Ovary (tissue), 7 donors: ENCODE measurements at regions not wholly inside any gene's neighbourhood (a gene's known extent, or its start where the extent isn't known, plus 50 kb on each side); places are given as distances from the start of the nearest gene placed in this dataset.
"Not testable (repeated sequence)": the region's sequence is repeated elsewhere in the genome, so short reads cannot be mapped to it uniquely, and the experiment has no call there.

Source experiments
- DNase-seq, 5 donors: peaks; one replicate each; pipeline ENCODE4 v3.0.0-alpha.2; 2019 to 2020
- H3K27ac ChIP-seq, 2 donors: fragments of 200-600 bp; one replicate each; pipeline versions ENCODE4 v1.5.1 to v1.8.0; 2019 to 2022
- H3K27me3 ChIP-seq: fragments of 200-600 bp; one replicate; pipeline ENCODE4 v1.8.0; 2022
- H3K36me3 ChIP-seq: fragments of 200-600 bp; sonication (generic); one replicate; pipeline ENCODE4 v1.5.1; 2019
- H3K4me1 ChIP-seq: one replicate; pipeline ENCODE4 v1.8.1; 2013; ENCODE audit warnings: mild to moderate bottlenecking, moderate library complexity; ENCODE audit not compliant: insufficient read depth
- H3K4me3 ChIP-seq: fragments of 200-600 bp; sonication (generic); one replicate; pipeline ENCODE4 v1.5.1; 2017
- H3K9me3 ChIP-seq, 2 donors: fragments of 200-600 bp in 1 of 2; sonication (generic) in 1 of 2; one replicate each; pipeline versions ENCODE4 v1.5.1 to v1.8.1; 2013 to 2019; ENCODE audit warnings: mild to moderate bottlenecking in 1 of 2, moderate library complexity in 1 of 2
- CTCF ChIP-seq, 3 donors: fragments of 450-650 bp in 2 of 3; fragments of 200-600 bp in 1 of 3; IDR thresholded peaks; one replicate each; pipeline versions ENCODE4 v1.5.1 to v1.8.0; 2016 to 2022; ENCODE audit warnings: antibody characterized with exemption in 3 of 3, mild to moderate bottlenecking in 1 of 3
- EP300 ChIP-seq: sonication (generic); formaldehyde crosslinking; IDR thresholded peaks from one replicate; pipeline ENCODE4 v1.6.1; 2017; ENCODE audit warnings: antibody characterized with exemption
- POLR2A ChIP-seq: fragments of 450-650 bp; IDR thresholded peaks from one replicate; pipeline ENCODE4 v1.6.1; 2017; ENCODE audit warnings: antibody characterized with exemption, mild to moderate bottlenecking, moderate library complexity
- WGBS, 3 donors: extraction: QIAGEN DNeasy Blood & Tissue Kit in 1 of 3; methylation state at CpG; one replicate each; pipeline versions ENCODE4 v1.1.5 to v1.1.7; 2013 to 2017; 5-methylcytosine and 5-hydroxymethylcytosine counted together
- intact Hi-C, 4 donors: fragments of 100-400 bp; cut with DNase I; formaldehyde crosslinking; loops; one replicate each; pipeline versions ENCODE4 v1.11.0 to v1.15.1; 2022 to 2023
- donor health status: DM: no; HTN: no; CAD: no; lungs with moderate emphysema.
- donor health status: DM: no; HTN: no; CAD: no.
- donor health status: Bipolar disorder and iron deficiency.
- donor health status: DM: no; HTN: no; CAD: no.
- donor health status: DM: yes; HTN: yes; CAD: no.

DNA sequence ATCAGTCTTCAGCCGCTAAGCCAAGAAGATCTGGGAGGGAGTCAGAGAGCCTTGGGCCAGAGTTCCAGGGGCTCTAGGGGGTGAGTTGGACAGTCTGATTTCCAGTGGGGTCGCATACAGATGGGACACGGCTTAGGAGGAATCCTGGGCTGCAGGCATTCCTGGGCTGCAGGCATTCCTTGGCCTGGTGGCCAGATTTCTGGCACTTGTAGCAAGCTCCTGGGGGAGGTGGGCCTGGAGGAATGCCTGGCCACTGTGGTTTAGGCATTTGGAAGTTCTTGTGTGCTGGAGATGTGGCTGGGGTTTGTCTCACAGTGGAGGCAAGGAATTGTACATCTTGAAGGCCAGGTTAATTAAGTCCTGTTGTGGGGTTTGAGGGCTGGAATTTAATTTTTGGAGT, 165.4 kb upstream of the JADE1 start:
- H3K4me3 ChIP-seq, H3K9me3 ChIP-seq, intact Hi-C loops, H3K4me1 ChIP-seq, H3K27ac ChIP-seq, H3K36me3 ChIP-seq, H3K27me3 ChIP-seq, DNase-seq: not testable (repeated sequence)
- WGBS, 3 donors = 86 to 91% (median 87%) methylated on average over 3 of the region's 3 CpGs

DNA sequence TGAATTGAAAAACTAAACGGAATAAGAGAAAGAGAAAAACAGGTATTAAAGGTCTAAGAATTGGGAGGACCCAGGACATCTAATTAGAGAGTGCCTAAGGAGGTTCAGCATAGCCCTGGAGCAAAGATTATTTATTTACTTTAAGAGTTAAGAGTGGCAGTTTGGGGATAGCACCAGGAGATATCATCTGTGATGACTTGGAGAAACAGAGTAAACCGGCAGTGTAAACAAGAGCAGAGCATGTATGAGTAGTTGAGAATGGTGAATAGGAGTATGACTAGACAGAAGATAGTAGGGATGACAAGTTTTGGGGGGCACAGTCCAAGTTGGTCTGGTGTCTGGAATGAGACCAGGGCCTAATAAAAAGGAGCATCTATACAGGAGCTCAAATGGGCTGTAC, 167.9 kb upstream of the JADE1 start:
- WGBS, 3 donors = 91 to 96% (median 95%) methylated on average over 2 of the region's 2 CpGs

DNA sequence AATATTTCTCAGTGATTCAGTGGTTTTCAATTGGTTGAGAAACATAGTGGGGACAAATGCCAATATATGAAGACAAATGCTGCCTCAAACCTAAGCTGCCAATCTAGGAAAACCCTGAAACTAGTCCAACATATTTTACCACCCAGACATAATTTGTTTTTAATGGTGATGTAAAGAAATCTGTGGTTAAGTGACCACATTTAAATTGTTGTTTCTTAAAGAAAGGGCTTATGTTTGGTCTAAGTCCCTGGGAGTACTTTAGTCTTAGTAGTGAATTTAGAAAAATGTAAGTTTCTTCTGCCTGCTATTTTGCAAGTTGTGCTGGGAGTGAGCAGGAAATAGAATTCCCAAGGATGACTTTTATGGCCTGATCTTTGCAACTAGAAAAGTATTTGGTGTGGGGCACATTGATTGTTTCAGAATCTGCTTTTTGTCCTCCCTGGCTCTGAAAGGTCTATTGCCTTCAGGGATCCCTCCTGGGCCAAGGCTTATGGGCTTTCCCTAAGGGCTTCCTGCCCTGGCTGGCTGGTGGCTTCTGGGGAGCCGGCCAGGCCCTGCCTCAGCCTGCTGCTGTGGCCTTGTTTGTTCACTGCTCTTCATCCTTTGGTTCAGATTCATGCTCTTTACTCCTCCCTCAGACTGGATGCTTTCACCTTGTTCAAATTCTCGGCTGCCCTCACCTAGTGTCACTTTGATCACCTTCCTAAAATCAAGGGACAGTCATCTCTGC, 169.8 kb upstream of the JADE1 start:
- Histone ChIP-seq H3K4me1 (peaks cover 3% of the 10 kb centered on the region), H3K27ac (no peak overlapping the region), H3K9me3 (no peaks in the 10 kb centered on the region), H3K36me3 (no peaks in the 10 kb centered on the region), H3K27me3 (no peaks in the 10 kb centered on the region), H3K4me3 (no peak overlapping the region)
- 83 to 87% (median 84%) methylated on average over 2 of the region's 2 CpGs for WGBS, 3 donors
- intact Hi-C loops = no loop called here
- no peak for DNase-seq
- TF ChIP-seq POLR2A (no peak), CTCF (IDR thresholded peaks at IDR 0.05) (no peak), EP300 (no peak)

More for the DNA sequence above, 167.9 kb upstream of the JADE1 start:
- DNase-seq, H3K4me3 ChIP-seq, H3K9me3 ChIP-seq, H3K27me3 ChIP-seq, intact Hi-C loops, H3K27ac ChIP-seq, H3K4me1 ChIP-seq, H3K36me3 ChIP-seq: not testable (repeated sequence)

- intact Hi-C loops = no loop called here
- Histone ChIP-seq H3K4me1 (peaks cover 3% of the 10 kb centered on the region), H3K27ac (no peak overlapping the region), H3K4me3 (no peak overlapping the region), H3K36me3 (no peaks in the 10 kb centered on the region), H3K9me3 (no peaks in the 10 kb centered on the region), H3K27me3 (no peaks in the 10 kb centered on the region)
- 93 to 95% (median 94%) methylated on average over 2 of the region's 2 CpGs for WGBS, 3 donors
- no peak for DNase-seq
- TF ChIP-seq CTCF (IDR thresholded peaks at IDR 0.05) = no peak
- no peak for TF ChIP-seq POLR2A
- no peak for TF ChIP-seq EP300
These were observed 172.6 kb upstream of the JADE1 start for GRCh38 chr4:128636906-128637305.

- no peak for DNase-seq
- WGBS, 3 donors = 83 to 91% (median 84%) methylated on average over 5 of the region's 5 CpGs
- Histone ChIP-seq H3K27me3 (no peaks in the 10 kb centered on the region), H3K9me3 (no peaks in the 10 kb centered on the region), H3K4me3 (no peak overlapping the region), H3K4me1 (peaks cover 3% of the 10 kb centered on the region), H3K27ac (no peak overlapping the region), H3K36me3 (no peaks in the 10 kb centered on the region)
- no peak for TF ChIP-seq EP300
- intact Hi-C loops = no loop called here
These were observed 173.4 kb upstream of the JADE1 start for GRCh38 chr4:128635955-128636560.
